Esophagus squamous epithelium (tissue), 4 donors: ENCODE measurements at regions not wholly inside any gene's neighbourhood (a gene's known extent, or its start where the extent isn't known, plus 50 kb on each side); places are given as distances from the start of the nearest gene placed in this dataset.

Source experiments
- POLR2A ChIP-seq, 4 donors: fragments of 450-650 bp; IDR thresholded peaks; one replicate each; pipeline ENCODE4 v1.6.1; 2017; ENCODE audit warnings: antibody characterized with exemption in 4 of 4, mild to moderate bottlenecking in 4 of 4, moderate library complexity in 3 of 4
- TF ChIP-seq, protein P1 (sequence below), 6 experiments: fragments of 450-650 bp in 4 of 6; fragments of 200-600 bp in 2 of 6; sonication (generic) in 2 of 6; IDR thresholded peaks; one replicate each; pipeline ENCODE4 v1.5.1; 2016 to 2019; ENCODE audit warnings: antibody characterized with exemption in 6 of 6, mild to moderate bottlenecking in 4 of 6, moderate library complexity in 4 of 6

DNA sequence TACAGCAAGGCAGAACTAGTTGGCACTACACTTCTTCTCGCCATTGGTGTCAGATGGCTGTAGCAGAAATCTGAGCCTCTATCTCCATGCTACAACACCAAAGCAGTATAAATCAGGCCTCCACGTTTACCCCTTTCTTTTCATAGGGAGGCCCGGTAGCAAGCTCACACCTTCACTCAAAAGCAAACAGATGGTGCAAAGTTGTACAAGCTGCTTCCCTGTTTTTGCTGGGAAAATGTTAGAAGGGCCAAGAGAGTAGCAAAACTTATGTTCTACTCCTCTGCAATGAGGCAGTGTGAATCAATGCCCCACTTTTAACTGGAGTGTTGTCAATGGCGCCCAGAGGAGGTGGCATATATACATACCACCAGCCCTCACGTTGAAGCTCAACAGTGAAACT, 369.6 kb upstream of the NRXN1 start:
- TF ChIP-seq, protein P1, sequence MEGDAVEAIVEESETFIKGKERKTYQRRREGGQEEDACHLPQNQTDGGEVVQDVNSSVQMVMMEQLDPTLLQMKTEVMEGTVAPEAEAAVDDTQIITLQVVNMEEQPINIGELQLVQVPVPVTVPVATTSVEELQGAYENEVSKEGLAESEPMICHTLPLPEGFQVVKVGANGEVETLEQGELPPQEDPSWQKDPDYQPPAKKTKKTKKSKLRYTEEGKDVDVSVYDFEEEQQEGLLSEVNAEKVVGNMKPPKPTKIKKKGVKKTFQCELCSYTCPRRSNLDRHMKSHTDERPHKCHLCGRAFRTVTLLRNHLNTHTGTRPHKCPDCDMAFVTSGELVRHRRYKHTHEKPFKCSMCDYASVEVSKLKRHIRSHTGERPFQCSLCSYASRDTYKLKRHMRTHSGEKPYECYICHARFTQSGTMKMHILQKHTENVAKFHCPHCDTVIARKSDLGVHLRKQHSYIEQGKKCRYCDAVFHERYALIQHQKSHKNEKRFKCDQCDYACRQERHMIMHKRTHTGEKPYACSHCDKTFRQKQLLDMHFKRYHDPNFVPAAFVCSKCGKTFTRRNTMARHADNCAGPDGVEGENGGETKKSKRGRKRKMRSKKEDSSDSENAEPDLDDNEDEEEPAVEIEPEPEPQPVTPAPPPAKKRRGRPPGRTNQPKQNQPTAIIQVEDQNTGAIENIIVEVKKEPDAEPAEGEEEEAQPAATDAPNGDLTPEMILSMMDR (IDR thresholded peaks at IDR 0.05) = no peak
- TF ChIP-seq POLR2A (IDR thresholded peaks at IDR 0.05) = no peak
